ENCODE measurements at regions not wholly inside any gene's neighbourhood (a gene's known extent, or its start where the extent isn't known, plus 50 kb on each side); places are given as distances from the start of the nearest gene placed in this dataset.

DNA sequence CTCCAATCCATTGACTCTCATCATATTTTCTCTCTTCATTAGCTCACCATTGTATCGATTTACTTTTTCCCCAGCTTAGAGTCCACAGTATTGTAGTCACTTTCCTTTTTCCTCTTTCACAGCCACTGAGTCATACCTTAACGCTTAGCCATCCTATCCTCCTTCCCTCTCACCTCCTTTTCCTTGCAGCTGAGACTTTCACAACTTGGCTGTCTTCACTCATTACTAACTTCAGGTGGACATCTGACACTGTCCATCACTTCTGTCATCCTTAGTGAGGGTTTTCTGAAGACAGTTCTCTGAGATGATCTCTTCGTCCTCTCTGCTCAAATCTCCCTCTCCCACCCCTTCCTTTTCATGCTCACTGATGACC lies 70.5 kb upstream of the ESX1 start:
- TF ChIP-seq TEAD4 (IDR thresholded peaks at IDR 0.05; ENCODE audit: low read depth, low read length): no peak
- no peak for TF ChIP-seq KDM4A (IDR thresholded peaks at IDR 0.05; ENCODE audit: low read depth, low read length, severe bottlenecking)
- no peak for TF ChIP-seq NRF1 (IDR thresholded peaks at IDR 0.05; ENCODE audit: low read depth, low read length)
- no peak for TF ChIP-seq CHD1 (IDR thresholded peaks at IDR 0.05; ENCODE audit: low read depth, low read length)
- TF ChIP-seq, protein P1, sequence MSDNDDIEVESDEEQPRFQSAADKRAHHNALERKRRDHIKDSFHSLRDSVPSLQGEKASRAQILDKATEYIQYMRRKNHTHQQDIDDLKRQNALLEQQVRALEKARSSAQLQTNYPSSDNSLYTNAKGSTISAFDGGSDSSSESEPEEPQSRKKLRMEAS (IDR thresholded peaks at IDR 0.05): no peak
- no peak for TF ChIP-seq ASH2L (IDR thresholded peaks at IDR 0.05; ENCODE audit: low read length)
- no peak for TF ChIP-seq BACH1 (IDR thresholded peaks at IDR 0.05; ENCODE audit: low read length)
- no peak for TF ChIP-seq RXRA (IDR thresholded peaks at IDR 0.05; ENCODE audit: insufficient read depth, low read depth, low read length)
- TF ChIP-seq EGR1 (IDR thresholded peaks at IDR 0.05; ENCODE audit: borderline replicate concordance, low read depth, low read length): no peak
- no peak for TF ChIP-seq KDM5A (IDR thresholded peaks at IDR 0.05; ENCODE audit: low read length)
- no peak for TF ChIP-seq RBBP5 (IDR thresholded peaks at IDR 0.05; ENCODE audit: borderline replicate concordance, low read depth, low read length)
- TF ChIP-seq BRCA1 (IDR thresholded peaks at IDR 0.05; ENCODE audit: low read depth, low read length): no peak
- Histone ChIP-seq H3K56ac (replicated peaks; ENCODE audit: insufficient read length, low read depth, low read length) (no peak overlapping the region), H2AFZ (ENCODE audit: low read length) (no peak overlapping the region), H4K91ac (replicated peaks; ENCODE audit: insufficient read length, low read length) (no peak overlapping the region), H3K79me2 (ENCODE audit: control insufficient read depth in 1 of 2, insufficient read depth in 2 of 2, low read length in 2 of 2) (no peaks in the 10 kb centered on the region), H2BK120ac (replicated peaks; ENCODE audit: low read depth, low read length) (no peak overlapping the region), H4K20me1 (replicated peaks in 1 of 2; ENCODE audit: control insufficient read depth in 1 of 2, insufficient read depth in 2 of 2, low read length in 2 of 2) (no peaks in the 10 kb centered on the region), H3K14ac (ENCODE audit: insufficient read length) (no peak overlapping the region), H3K4me2 (ENCODE audit: insufficient read depth in 1 of 2, low read depth in 2 of 2, low read length in 2 of 2) (no peak overlapping the region), H3K27ac (ENCODE audit: low read depth, low read length) (no peak overlapping the region), H2BK12ac (ENCODE audit: low read depth, low read length) (no peak overlapping the region), H4K5ac (ENCODE audit: insufficient read length, low read depth, low read length) (no peak overlapping the region), H2BK15ac (ENCODE audit: low read length) (no peak overlapping the region), H3K23ac (ENCODE audit: insufficient read length) (no peak overlapping the region), H3K79me1 (ENCODE audit: low read depth, low read length) (no peaks in the 10 kb centered on the region), H3K9ac (replicated peaks in 1 of 4; ENCODE audit: extremely low read depth in 1 of 4, low read depth in 3 of 4, low read length in 3 of 4) (no peak overlapping the region), H3K4me1 (replicated peaks in 1 of 4; ENCODE audit: control insufficient read depth in 3 of 4, insufficient read depth in 4 of 4, low read length in 3 of 4) (no peaks in the 10 kb centered on the region), H3K4me3 (ENCODE audit: extremely low read depth in 1 of 4, insufficient read depth in 2 of 4, low read depth in 3 of 4, low read length in 4 of 4) (no peak overlapping the region), H3K36me3 (ENCODE audit: control insufficient read depth in 2 of 4, insufficient read depth in 4 of 4, low read length in 3 of 4) (no peaks in the 10 kb centered on the region), H4K8ac (ENCODE audit: extremely low read depth, insufficient read depth, low read length) (no peak overlapping the region), H2BK20ac (ENCODE audit: low read length) (no peak overlapping the region), H3K4ac (replicated peaks; ENCODE audit: insufficient read length, low read depth, low read length) (no peak overlapping the region), H3K9me3 (ENCODE audit: insufficient read depth in 2 of 2, low read depth in 1 of 2, low read length in 1 of 2) (no peaks in the 10 kb centered on the region), H2BK5ac (ENCODE audit: low read depth, low read length) (no peak overlapping the region), H3K18ac (ENCODE audit: extremely low read depth, low read length) (no peak overlapping the region), H3K27me3 (replicated peaks in 1 of 4; ENCODE audit: control insufficient read depth in 3 of 4, extremely low read depth in 1 of 4, insufficient read depth in 3 of 4, low read length in 3 of 4) (no peaks in the 10 kb centered on the region), H2AK5ac (ENCODE audit: low read depth, low read length) (no peak overlapping the region), H3K23me2 (ENCODE audit: low read depth, low read length) (no peaks in the 10 kb centered on the region)
- FAIRE-seq (no peak), DNase-seq (ENCODE audit: low read depth in 1 of 2, low spot score in 2 of 2) (no peak)
- ChIA-PET CTCF (ENCODE audit: partially characterized antibody) (no interaction called here), POLR2A (ENCODE audit: partially characterized antibody) (no interaction called here)
- 85% methylated on average over 3 of the region's 3 CpGs; no CpG with 5 or more reads in 1 of the 2 experiments for WGBS, 2 experiments (ENCODE audit: extremely low coverage in 1 of 2, insufficient coverage in 1 of 2, insufficient read length in 1 of 2, insufficient replicate concordance in 2 of 2, low coverage in 1 of 2, low lambda C conversion rate in 2 of 2, missing lambda C conversion rate in 1 of 2)

All from H1 (cell line).